Neural progenitor cell (in vitro differentiated cells): ENCODE measurements at regions not wholly inside any gene's neighbourhood (a gene's known extent, or its start where the extent isn't known, plus 50 kb on each side); places are given as distances from the start of the nearest gene placed in this dataset.

Source experiments
- CTCF ChIP-seq: fragments of 200-600 bp; sonication (generic); IDR thresholded peaks from 2 replicates; pipeline ENCODE4 v1.5.1; 2017; ENCODE audit warnings: antibody characterized with exemption, mild to moderate bottlenecking
- EZH2 ChIP-seq: fragments of 200-600 bp; sonication (generic); IDR thresholded peaks from 2 replicates; pipeline ENCODE4 v1.6.1; 2017; ENCODE audit warnings: antibody characterized with exemption, mild to moderate bottlenecking, moderate library complexity

DNA sequence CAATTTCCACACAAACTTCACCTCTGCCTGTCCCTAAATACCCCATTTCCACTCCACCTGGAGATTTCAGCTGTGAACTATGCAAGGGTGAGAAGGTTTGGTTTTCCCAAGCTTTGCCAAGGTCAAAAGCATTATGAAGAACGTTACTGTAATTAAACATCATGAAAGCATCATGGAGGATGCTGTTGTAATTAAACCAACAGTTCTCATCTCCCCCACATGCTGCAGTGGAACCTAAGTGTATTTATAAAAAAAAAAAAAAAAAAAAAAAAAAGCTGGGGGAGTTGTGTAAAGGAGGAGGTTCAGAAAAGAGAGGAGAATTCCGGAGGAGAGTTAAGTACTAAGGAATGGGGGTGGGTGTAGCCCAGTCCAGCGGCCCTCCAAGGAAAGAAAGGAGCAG is 474.9 kb upstream of the JARID2 start:
- TF ChIP-seq EZH2: no peak
- no peak for TF ChIP-seq CTCF
